Liver (tissue), 3 donors: ENCODE measurements at regions not wholly inside any gene's neighbourhood (a gene's known extent, or its start where the extent isn't known, plus 50 kb on each side); places are given as distances from the start of the nearest gene placed in this dataset.

Source experiments
- CTCF ChIP-seq: fragments of 150-350 bp; IDR thresholded peaks from 2 replicates; pipeline ENCODE4 v1.5.1; 2017; ENCODE audit warnings: improper control_type of control experiment, low read depth, low read length; ENCODE audit not compliant: missing input control
- EGR1 ChIP-seq, 2 donors: IDR thresholded peaks; 2 replicates each; pipeline ENCODE4 v1.6.1; 2016 to 2018; ENCODE audit warnings: antibody characterized with exemption in 2 of 2, low read depth in 2 of 2
- GABPA ChIP-seq, 2 donors: IDR thresholded peaks in 1 of 2; conservative IDR thresholded peaks in 1 of 2; 2 replicates each; pipeline ENCODE4 v1.6.1; 2016; ENCODE audit warnings: antibody characterized with exemption in 2 of 2, mild to moderate bottlenecking in 1 of 2, moderate library complexity in 1 of 2
- HNF4A ChIP-seq, 2 donors: conservative IDR thresholded peaks; 2 replicates each; pipeline ENCODE4 v1.6.1; 2016; ENCODE audit warnings: antibody characterized with exemption in 2 of 2, mild to moderate bottlenecking in 2 of 2
- JUND ChIP-seq, 2 donors: IDR thresholded peaks; 2 replicates each; pipeline ENCODE4 v1.6.1; 2016; ENCODE audit warnings: antibody characterized with exemption in 2 of 2
- MAX ChIP-seq: IDR thresholded peaks from 2 replicates; pipeline ENCODE4 v1.6.1; 2016; ENCODE audit warnings: antibody characterized with exemption
- NR2F2 ChIP-seq: IDR thresholded peaks from 2 replicates; pipeline ENCODE4 v1.6.1; 2016; ENCODE audit warnings: antibody characterized with exemption
- RAD21 ChIP-seq, 2 donors: IDR thresholded peaks; 2 replicates each; pipeline ENCODE4 v1.6.1; 2016; ENCODE audit warnings: antibody characterized with exemption in 2 of 2, mild to moderate bottlenecking in 2 of 2
- SP1 ChIP-seq: IDR thresholded peaks from 2 replicates; pipeline ENCODE4 v1.6.1; 2018; ENCODE audit warnings: antibody characterized with exemption, mild to moderate bottlenecking
- TAF1 ChIP-seq: conservative IDR thresholded peaks from 2 replicates; pipeline ENCODE4 v1.6.1; 2016; ENCODE audit warnings: antibody characterized with exemption, mild to moderate bottlenecking
- YY1 ChIP-seq: IDR thresholded peaks from 2 replicates; pipeline ENCODE4 v1.6.1; 2016; ENCODE audit warnings: antibody characterized with exemption, mild to moderate bottlenecking
- ZBTB33 ChIP-seq: IDR thresholded peaks from 2 replicates; pipeline ENCODE4 v1.6.1; 2016; ENCODE audit warnings: antibody characterized with exemption
- TF ChIP-seq, protein P1 (sequence below): IDR thresholded peaks from 2 replicates; pipeline ENCODE4 v1.6.1; 2016; ENCODE audit warnings: antibody characterized with exemption, mild to moderate bottlenecking
- donor health status: healthy.
- donor health status: healthy.

GRCh38 chr2:201966691-201967438 is 66.8 kb upstream of the FZD7 start:
- TF ChIP-seq GABPA (IDR thresholded peaks at IDR 0.05 in 1 of 2, conservative IDR thresholded peaks at IDR 0.05 in 1 of 2) (no peak), CTCF (no peak), EGR1 (IDR thresholded peaks at IDR 0.05; ENCODE audit: low read depth in 2 of 2) (no peak), RAD21 (IDR thresholded peaks at IDR 0.05) (no peak), YY1 (no peak), MAX (no peak), SP1 (no peak), ZBTB33 (no peak), TAF1 (no peak), HNF4A (conservative IDR thresholded peaks at IDR 0.05) (no peak), JUND (IDR thresholded peaks at IDR 0.05) (no peak), NR2F2 (no peak)
- TF ChIP-seq, protein P1, sequence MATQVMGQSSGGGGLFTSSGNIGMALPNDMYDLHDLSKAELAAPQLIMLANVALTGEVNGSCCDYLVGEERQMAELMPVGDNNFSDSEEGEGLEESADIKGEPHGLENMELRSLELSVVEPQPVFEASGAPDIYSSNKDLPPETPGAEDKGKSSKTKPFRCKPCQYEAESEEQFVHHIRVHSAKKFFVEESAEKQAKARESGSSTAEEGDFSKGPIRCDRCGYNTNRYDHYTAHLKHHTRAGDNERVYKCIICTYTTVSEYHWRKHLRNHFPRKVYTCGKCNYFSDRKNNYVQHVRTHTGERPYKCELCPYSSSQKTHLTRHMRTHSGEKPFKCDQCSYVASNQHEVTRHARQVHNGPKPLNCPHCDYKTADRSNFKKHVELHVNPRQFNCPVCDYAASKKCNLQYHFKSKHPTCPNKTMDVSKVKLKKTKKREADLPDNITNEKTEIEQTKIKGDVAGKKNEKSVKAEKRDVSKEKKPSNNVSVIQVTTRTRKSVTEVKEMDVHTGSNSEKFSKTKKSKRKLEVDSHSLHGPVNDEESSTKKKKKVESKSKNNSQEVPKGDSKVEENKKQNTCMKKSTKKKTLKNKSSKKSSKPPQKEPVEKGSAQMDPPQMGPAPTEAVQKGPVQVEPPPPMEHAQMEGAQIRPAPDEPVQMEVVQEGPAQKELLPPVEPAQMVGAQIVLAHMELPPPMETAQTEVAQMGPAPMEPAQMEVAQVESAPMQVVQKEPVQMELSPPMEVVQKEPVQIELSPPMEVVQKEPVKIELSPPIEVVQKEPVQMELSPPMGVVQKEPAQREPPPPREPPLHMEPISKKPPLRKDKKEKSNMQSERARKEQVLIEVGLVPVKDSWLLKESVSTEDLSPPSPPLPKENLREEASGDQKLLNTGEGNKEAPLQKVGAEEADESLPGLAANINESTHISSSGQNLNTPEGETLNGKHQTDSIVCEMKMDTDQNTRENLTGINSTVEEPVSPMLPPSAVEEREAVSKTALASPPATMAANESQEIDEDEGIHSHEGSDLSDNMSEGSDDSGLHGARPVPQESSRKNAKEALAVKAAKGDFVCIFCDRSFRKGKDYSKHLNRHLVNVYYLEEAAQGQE = no peak
